ENCODE measurements at regions not wholly inside any gene's neighbourhood (a gene's known extent, or its start where the extent isn't known, plus 50 kb on each side); places are given as distances from the start of the nearest gene placed in this dataset.

GRCh38 chrX:1011691-1012283 is 200.7 kb downstream of the CRLF2 start:
- H3K9me3 ChIP-seq (ENCODE audit: control insufficient read depth, insufficient read depth, low read length): no peaks in the 10 kb centered on the region
- no peaks in the 10 kb centered on the region for H4K20me1 ChIP-seq (ENCODE audit: control insufficient read depth, insufficient read depth, low read depth, low read length)
- H3K4me1 ChIP-seq (ENCODE audit: control insufficient read depth, low read length): peaks cover 52% of the 10 kb centered on the region
- H3K27me3 ChIP-seq (ENCODE audit: control insufficient read depth, low read length): no peaks in the 10 kb centered on the region
- H3K36me3 ChIP-seq (ENCODE audit: control insufficient read depth, low read length): no peaks in the 10 kb centered on the region
- no peak overlapping the region for H3K4me2 ChIP-seq (ENCODE audit: low read length)
- no peak overlapping the region for H3K4me3 ChIP-seq (ENCODE audit: low read length)
- H3K27ac ChIP-seq (ENCODE audit: low read depth, low read length): peak overlapping the region; percentile 33
- H3F3A ChIP-seq (ENCODE audit: control insufficient read depth, insufficient read depth): peaks cover 16% of the 10 kb centered on the region
- H3K9me2 ChIP-seq (replicated peaks; ENCODE audit: control insufficient read depth, low read length): no peaks in the 10 kb centered on the region
- no peaks in the 10 kb centered on the region for H3K79me2 ChIP-seq (ENCODE audit: control insufficient read depth, low read length)
- no peak for TF ChIP-seq CTCF (IDR thresholded peaks at IDR 0.05; ENCODE audit: low read depth, low read length, poor library complexity, severe bottlenecking)
- TF ChIP-seq EZH2phosphoT487 (IDR thresholded peaks at IDR 0.05; ENCODE audit: borderline replicate concordance, low read length): no peak

GRCh38 chrX:1009771-1010170 is 202.7 kb downstream of the CRLF2 start:
- Histone ChIP-seq H3K27me3 (ENCODE audit: control insufficient read depth, low read length) (no peaks in the 10 kb centered on the region), H3K36me3 (ENCODE audit: control insufficient read depth, low read length) (no peaks in the 10 kb centered on the region), H4K20me1 (ENCODE audit: control insufficient read depth, insufficient read depth, low read depth, low read length) (no peaks in the 10 kb centered on the region), H3K4me2 (ENCODE audit: low read length) (peak overlapping the region; percentile 36), H3K27ac (ENCODE audit: low read depth, low read length) (peak overlapping the region; percentile 93), H3F3A (ENCODE audit: control insufficient read depth, insufficient read depth) (peaks cover 16% of the 10 kb centered on the region), H3K9me3 (ENCODE audit: control insufficient read depth, insufficient read depth, low read length) (no peaks in the 10 kb centered on the region), H3K4me1 (ENCODE audit: control insufficient read depth, low read length) (peaks cover 60% of the 10 kb centered on the region), H3K9me2 (replicated peaks; ENCODE audit: control insufficient read depth, low read length) (no peaks in the 10 kb centered on the region), H3K4me3 (ENCODE audit: low read length) (peak overlapping the region; percentile 6), H3K79me2 (ENCODE audit: control insufficient read depth, low read length) (no peaks in the 10 kb centered on the region)
- TF ChIP-seq EZH2phosphoT487 (IDR thresholded peaks at IDR 0.05; ENCODE audit: borderline replicate concordance, low read length) (no peak), CTCF (IDR thresholded peaks at IDR 0.05; ENCODE audit: low read depth, low read length, poor library complexity, severe bottlenecking) (no peak)

GRCh38 chrX:1006156-1006730 is 206.2 kb downstream of the CRLF2 start:
- Histone ChIP-seq H3K27me3 (ENCODE audit: control insufficient read depth, low read length) (no peaks in the 10 kb centered on the region), H3K4me2 (ENCODE audit: low read length) (no peak overlapping the region), H3K79me2 (ENCODE audit: control insufficient read depth, low read length) (no peaks in the 10 kb centered on the region), H4K20me1 (ENCODE audit: control insufficient read depth, insufficient read depth, low read depth, low read length) (no peaks in the 10 kb centered on the region), H3K4me3 (ENCODE audit: low read length) (no peak overlapping the region), H3K27ac (ENCODE audit: low read depth, low read length) (peak overlapping the region; percentile 93), H3K36me3 (ENCODE audit: control insufficient read depth, low read length) (no peaks in the 10 kb centered on the region), H3K4me1 (ENCODE audit: control insufficient read depth, low read length) (peaks cover 58% of the 10 kb centered on the region), H3K9me2 (replicated peaks; ENCODE audit: control insufficient read depth, low read length) (no peaks in the 10 kb centered on the region), H3F3A (ENCODE audit: control insufficient read depth, insufficient read depth) (peaks cover 16% of the 10 kb centered on the region), H3K9me3 (ENCODE audit: control insufficient read depth, insufficient read depth, low read length) (no peaks in the 10 kb centered on the region)
- no peak for TF ChIP-seq CTCF (IDR thresholded peaks at IDR 0.05; ENCODE audit: low read depth, low read length, poor library complexity, severe bottlenecking)
- no peak for TF ChIP-seq EZH2phosphoT487 (IDR thresholded peaks at IDR 0.05; ENCODE audit: borderline replicate concordance, low read length)

All from DOHH2 (cell line).